ENCODE measurements at regions not wholly inside any gene's neighbourhood (a gene's known extent, or its start where the extent isn't known, plus 50 kb on each side); places are given as distances from the start of the nearest gene placed in this dataset.

DNA sequence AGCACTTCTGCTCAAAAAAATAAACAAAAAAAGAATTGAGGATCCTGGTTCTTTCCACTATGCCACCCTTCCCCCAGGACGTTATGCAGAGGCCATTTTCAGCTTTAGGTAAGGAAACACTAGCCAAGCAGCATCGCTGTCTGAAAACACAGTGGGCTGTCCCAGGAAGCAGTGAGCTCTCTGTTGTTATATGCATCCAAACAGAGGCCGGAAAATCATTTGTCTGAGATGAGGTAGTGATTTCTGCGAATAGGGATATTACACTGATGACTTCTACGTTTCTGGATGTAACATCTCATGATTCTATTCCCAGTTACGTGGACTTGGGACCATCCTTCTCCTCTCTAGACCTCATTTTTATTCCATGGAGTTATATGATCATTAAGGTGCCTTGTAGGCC is 137.2 kb downstream of the OMA1 start:
- no peak overlapping the region for H3K27ac Mint-ChIP-seq
- WGBS (ENCODE audit: insufficient coverage): 100% methylated on average over 1 of the region's 6 CpGs
- no peak for DNase-seq
- no peak overlapping the region for H3K27ac ChIP-seq (ENCODE audit: low read depth in 1 of 2, low read length in 2 of 2)
- no peaks in the 10 kb centered on the region for H4K20me1 ChIP-seq (ENCODE audit: insufficient read depth, low read length)
- H3K4me2 ChIP-seq (replicated peaks; ENCODE audit: extremely low read depth, low read length, poor library complexity, severe bottlenecking): no peak overlapping the region
- H3K79me2 ChIP-seq (ENCODE audit: insufficient read depth, low read length): no peaks in the 10 kb centered on the region
- no peaks in the 10 kb centered on the region for H3K36me3 Mint-ChIP-seq
- H2AFZ ChIP-seq (ENCODE audit: insufficient read depth, low read depth, low read length, poor library complexity, severe bottlenecking): no peak overlapping the region
- no peaks in the 10 kb centered on the region for H3K4me1 Mint-ChIP-seq
- no peaks in the 10 kb centered on the region for H3K27me3 ChIP-seq (ENCODE audit: control insufficient read depth in 2 of 2, insufficient read depth in 2 of 2, low read length in 2 of 2)
- H3K9ac ChIP-seq (ENCODE audit: insufficient read depth, low read length, poor library complexity, severe bottlenecking): no peak overlapping the region
- peaks cover 0 to 3% (median 0%) of the 10 kb centered on the region in 3 donors for H3K27me3 Mint-ChIP-seq (ENCODE audit: low read depth in 3 of 3)
- H3K4me3 ChIP-seq (replicated peaks in 1 of 3; ENCODE audit: low read depth in 2 of 3, low read length in 3 of 3): no peak overlapping the region
- no peaks in the 10 kb centered on the region for H3K9me3 Mint-ChIP-seq
- no peaks in the 10 kb centered on the region for H3K9me3 ChIP-seq (replicated peaks in 1 of 2; ENCODE audit: control insufficient read depth in 1 of 2, insufficient read depth in 1 of 2, low read length in 2 of 2)
- no peaks in the 10 kb centered on the region for H3K4me1 ChIP-seq (ENCODE audit: control insufficient read depth in 1 of 2, insufficient read depth in 2 of 2, low read length in 2 of 2)
- H3K36me3 ChIP-seq (replicated peaks in 1 of 2; ENCODE audit: control insufficient read depth in 1 of 2, insufficient read depth in 2 of 2, low read length in 2 of 2): no peaks in the 10 kb centered on the region
- TF ChIP-seq, protein P1, sequence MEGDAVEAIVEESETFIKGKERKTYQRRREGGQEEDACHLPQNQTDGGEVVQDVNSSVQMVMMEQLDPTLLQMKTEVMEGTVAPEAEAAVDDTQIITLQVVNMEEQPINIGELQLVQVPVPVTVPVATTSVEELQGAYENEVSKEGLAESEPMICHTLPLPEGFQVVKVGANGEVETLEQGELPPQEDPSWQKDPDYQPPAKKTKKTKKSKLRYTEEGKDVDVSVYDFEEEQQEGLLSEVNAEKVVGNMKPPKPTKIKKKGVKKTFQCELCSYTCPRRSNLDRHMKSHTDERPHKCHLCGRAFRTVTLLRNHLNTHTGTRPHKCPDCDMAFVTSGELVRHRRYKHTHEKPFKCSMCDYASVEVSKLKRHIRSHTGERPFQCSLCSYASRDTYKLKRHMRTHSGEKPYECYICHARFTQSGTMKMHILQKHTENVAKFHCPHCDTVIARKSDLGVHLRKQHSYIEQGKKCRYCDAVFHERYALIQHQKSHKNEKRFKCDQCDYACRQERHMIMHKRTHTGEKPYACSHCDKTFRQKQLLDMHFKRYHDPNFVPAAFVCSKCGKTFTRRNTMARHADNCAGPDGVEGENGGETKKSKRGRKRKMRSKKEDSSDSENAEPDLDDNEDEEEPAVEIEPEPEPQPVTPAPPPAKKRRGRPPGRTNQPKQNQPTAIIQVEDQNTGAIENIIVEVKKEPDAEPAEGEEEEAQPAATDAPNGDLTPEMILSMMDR (IDR thresholded peaks at IDR 0.05): no peak
- no peak overlapping the region for H3K4me3 Mint-ChIP-seq
- intact Hi-C loops (cut with micrococcal nuclease): no loop called here

DNA sequence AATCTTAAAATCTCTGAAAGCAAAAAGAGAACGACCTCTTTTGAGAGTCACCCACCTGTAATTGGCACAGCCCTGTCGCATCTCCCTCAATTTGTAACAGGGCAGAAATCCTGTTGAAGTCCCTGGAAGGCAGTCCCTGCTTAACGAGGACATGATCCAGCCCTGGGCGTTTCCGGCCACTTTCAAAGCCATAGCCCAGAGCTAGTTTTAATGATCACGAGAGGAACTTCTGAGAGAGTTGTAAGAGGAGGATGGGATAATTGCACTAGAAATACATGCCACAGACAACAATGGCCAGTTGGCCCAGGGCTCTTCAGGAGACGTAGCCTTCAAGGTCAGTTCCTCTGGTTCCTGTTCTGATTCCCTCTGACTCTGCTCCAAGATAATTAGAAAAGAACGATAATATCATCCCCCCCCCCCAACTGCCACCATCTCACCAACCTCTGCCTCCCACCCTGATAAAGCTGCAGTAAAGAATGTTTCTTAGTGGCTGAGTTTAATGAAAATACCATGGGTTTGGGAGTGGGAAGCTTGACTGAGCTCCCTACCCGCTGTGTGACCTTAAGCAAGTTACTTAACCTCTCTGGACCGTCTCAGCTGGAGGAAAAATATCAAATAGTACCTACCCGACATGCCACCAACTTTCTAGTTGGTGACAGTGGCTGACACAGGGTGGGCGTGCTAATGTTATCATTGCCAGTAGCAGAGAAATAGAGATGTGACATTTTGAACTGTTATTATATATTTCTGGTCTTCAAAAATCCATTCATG is 140.0 kb downstream of the OMA1 start:
- no peak for DNase-seq
- Histone ChIP-seq H2AFZ (ENCODE audit: insufficient read depth, low read depth, low read length, poor library complexity, severe bottlenecking) (no peak overlapping the region), H3K36me3 (replicated peaks in 1 of 2; ENCODE audit: control insufficient read depth in 1 of 2, insufficient read depth in 2 of 2, low read length in 2 of 2) (no peaks in the 10 kb centered on the region), H3K79me2 (ENCODE audit: insufficient read depth, low read length) (no peaks in the 10 kb centered on the region), H3K4me1 (ENCODE audit: control insufficient read depth in 1 of 2, insufficient read depth in 2 of 2, low read length in 2 of 2) (no peaks in the 10 kb centered on the region), H4K20me1 (ENCODE audit: insufficient read depth, low read length) (no peaks in the 10 kb centered on the region), H3K9me3 (replicated peaks in 1 of 2; ENCODE audit: control insufficient read depth in 1 of 2, insufficient read depth in 1 of 2, low read length in 2 of 2) (no peaks in the 10 kb centered on the region), H3K27ac (ENCODE audit: low read depth in 1 of 2, low read length in 2 of 2) (no peak overlapping the region), H3K4me2 (replicated peaks; ENCODE audit: extremely low read depth, low read length, poor library complexity, severe bottlenecking) (no peak overlapping the region), H3K9ac (ENCODE audit: insufficient read depth, low read length, poor library complexity, severe bottlenecking) (no peak overlapping the region), H3K4me3 (replicated peaks in 1 of 3; ENCODE audit: low read depth in 2 of 3, low read length in 3 of 3) (no peak overlapping the region), H3K27me3 (ENCODE audit: control insufficient read depth in 2 of 2, insufficient read depth in 2 of 2, low read length in 2 of 2) (no peaks in the 10 kb centered on the region)
- intact Hi-C loops (cut with micrococcal nuclease): no loop called here
- no peaks in the 10 kb centered on the region for H3K36me3 Mint-ChIP-seq
- H3K9me3 Mint-ChIP-seq: no peaks in the 10 kb centered on the region
- H3K4me1 Mint-ChIP-seq: no peaks in the 10 kb centered on the region
- TF ChIP-seq, protein P1 (IDR thresholded peaks at IDR 0.05): no peak
- 88% methylated on average over 6 of the region's 12 CpGs for WGBS (ENCODE audit: insufficient coverage)
- no peak overlapping the region for H3K27ac Mint-ChIP-seq
- peak overlapping the region in 1 of 2 donors; percentile 11 for H3K4me3 Mint-ChIP-seq
- peaks cover 0 to 1% (median 0%) of the 10 kb centered on the region in 3 donors for H3K27me3 Mint-ChIP-seq (ENCODE audit: low read depth in 3 of 3)
